ENCODE measurements at regions not wholly inside any gene's neighbourhood (a gene's known extent, or its start where the extent isn't known, plus 50 kb on each side); places are given as distances from the start of the nearest gene placed in this dataset.

GRCh38 chr11:27230192-27230572 is 132.8 kb downstream of the CCDC34 start:
- TF ChIP-seq, protein P1, sequence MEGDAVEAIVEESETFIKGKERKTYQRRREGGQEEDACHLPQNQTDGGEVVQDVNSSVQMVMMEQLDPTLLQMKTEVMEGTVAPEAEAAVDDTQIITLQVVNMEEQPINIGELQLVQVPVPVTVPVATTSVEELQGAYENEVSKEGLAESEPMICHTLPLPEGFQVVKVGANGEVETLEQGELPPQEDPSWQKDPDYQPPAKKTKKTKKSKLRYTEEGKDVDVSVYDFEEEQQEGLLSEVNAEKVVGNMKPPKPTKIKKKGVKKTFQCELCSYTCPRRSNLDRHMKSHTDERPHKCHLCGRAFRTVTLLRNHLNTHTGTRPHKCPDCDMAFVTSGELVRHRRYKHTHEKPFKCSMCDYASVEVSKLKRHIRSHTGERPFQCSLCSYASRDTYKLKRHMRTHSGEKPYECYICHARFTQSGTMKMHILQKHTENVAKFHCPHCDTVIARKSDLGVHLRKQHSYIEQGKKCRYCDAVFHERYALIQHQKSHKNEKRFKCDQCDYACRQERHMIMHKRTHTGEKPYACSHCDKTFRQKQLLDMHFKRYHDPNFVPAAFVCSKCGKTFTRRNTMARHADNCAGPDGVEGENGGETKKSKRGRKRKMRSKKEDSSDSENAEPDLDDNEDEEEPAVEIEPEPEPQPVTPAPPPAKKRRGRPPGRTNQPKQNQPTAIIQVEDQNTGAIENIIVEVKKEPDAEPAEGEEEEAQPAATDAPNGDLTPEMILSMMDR (IDR thresholded peaks at IDR 0.05), result no peak
- no peak for TF ChIP-seq RFX5 (IDR thresholded peaks at IDR 0.05; ENCODE audit: low read length)
- no peak for TF ChIP-seq TCF12 (IDR thresholded peaks at IDR 0.05)
- no peak for TF ChIP-seq EP300 (IDR thresholded peaks at IDR 0.05; ENCODE audit: borderline replicate concordance in 1 of 2, low read depth in 1 of 2, low read length in 1 of 2)

Measured in SK-N-SH (cell line).